HEK293 (cell line): ENCODE measurements at regions not wholly inside any gene's neighbourhood (a gene's known extent, or its start where the extent isn't known, plus 50 kb on each side); places are given as distances from the start of the nearest gene placed in this dataset.

ENCODE experiments used
- GLI2 ChIP-seq: fragments of 450-650 bp; formaldehyde crosslinking; IDR thresholded peaks from 2 replicates; pipeline ENCODE4; 2017; ENCODE audit warnings: missing biosample characterization, missing genetic modification characterization, low read depth, borderline replicate concordance
- HOXD13 ChIP-seq: sonication (generic); formaldehyde crosslinking; IDR thresholded peaks from 2 replicates; pipeline ENCODE4 v1.8.0; 2022; ENCODE audit warnings: missing genetic modification reagents, borderline replicate concordance
- KLF8 ChIP-seq: fragments of 450-650 bp; formaldehyde crosslinking; IDR thresholded peaks from 2 replicates; pipeline ENCODE4 v1.5.1; 2016; ENCODE audit warnings: missing biosample characterization, missing genetic modification characterization
- MZF1 ChIP-seq: fragments of 450-650 bp; formaldehyde crosslinking; IDR thresholded peaks from 2 replicates; pipeline ENCODE4 v1.5.1; 2017; ENCODE audit warnings: missing biosample characterization, missing genetic modification characterization, borderline replicate concordance
- OSR2 ChIP-seq: fragments of 450-650 bp; formaldehyde crosslinking; IDR thresholded peaks from 2 replicates; pipeline ENCODE4 v1.5.1; 2016; ENCODE audit warnings: missing biosample characterization, missing genetic modification characterization
- OVOL3 ChIP-seq: fragments of 450-650 bp; formaldehyde crosslinking; IDR thresholded peaks from 2 replicates; pipeline ENCODE4 v1.5.1; 2016; ENCODE audit warnings: missing biosample characterization, missing genetic modification characterization
- REPIN1 ChIP-seq: fragments of 450-650 bp; formaldehyde crosslinking; IDR thresholded peaks from 2 replicates; pipeline ENCODE4 v1.5.1; 2017; ENCODE audit warnings: missing biosample characterization, missing genetic modification characterization, low read depth
- SALL2 ChIP-seq: fragments of 450-650 bp; formaldehyde crosslinking; IDR thresholded peaks from 2 replicates; pipeline ENCODE4 v1.5.0; 2017; ENCODE audit warnings: missing biosample characterization, mild to moderate bottlenecking, missing genetic modification characterization, borderline replicate concordance
- SP2 ChIP-seq: fragments of 450-650 bp; formaldehyde crosslinking; IDR thresholded peaks from 2 replicates; pipeline ENCODE4 v1.5.1; 2016; ENCODE audit warnings: missing biosample characterization, missing genetic modification characterization
- ZBTB17 ChIP-seq: fragments of 450-650 bp; formaldehyde crosslinking; IDR thresholded peaks from 2 replicates; pipeline ENCODE4 v1.5.1; 2016; ENCODE audit warnings: missing biosample characterization, missing genetic modification characterization
- ZBTB48 ChIP-seq: fragments of 450-650 bp; formaldehyde crosslinking; IDR thresholded peaks from 2 replicates; pipeline ENCODE4 v1.5.1; 2016; ENCODE audit warnings: missing biosample characterization, missing genetic modification characterization
- ZBTB8A ChIP-seq: fragments of 450-650 bp; formaldehyde crosslinking; IDR thresholded peaks from 2 replicates; pipeline ENCODE4 v1.5.1; 2016; ENCODE audit warnings: missing biosample characterization, missing genetic modification characterization
- ZEB2 ChIP-seq: fragments of 450-650 bp; formaldehyde crosslinking; IDR thresholded peaks from 2 replicates; pipeline ENCODE4 v1.5.1; 2016; ENCODE audit warnings: missing biosample characterization, missing genetic modification characterization
- ZFP69B ChIP-seq: fragments of 450-650 bp; formaldehyde crosslinking; IDR thresholded peaks from 2 replicates; pipeline ENCODE4 v1.5.1; 2016; ENCODE audit warnings: missing biosample characterization, missing genetic modification characterization
- ZNF10 ChIP-seq: fragments of 450-650 bp; formaldehyde crosslinking; IDR thresholded peaks from 2 replicates; pipeline ENCODE4 v1.5.1; 2017; ENCODE audit warnings: missing biosample characterization, missing genetic modification characterization
- ZNF155 ChIP-seq: fragments of 450-650 bp; formaldehyde crosslinking; IDR thresholded peaks from 2 replicates; pipeline ENCODE4 v1.5.1; 2016; ENCODE audit warnings: missing biosample characterization, missing genetic modification characterization
- ZNF175 ChIP-seq: fragments of 450-650 bp; formaldehyde crosslinking; IDR thresholded peaks from 2 replicates; pipeline ENCODE4 v1.5.1; 2016; ENCODE audit warnings: missing biosample characterization, missing genetic modification characterization
- ZNF19 ChIP-seq: fragments of 450-650 bp; formaldehyde crosslinking; IDR thresholded peaks from 2 replicates; pipeline ENCODE4; 2016; ENCODE audit warnings: missing biosample characterization, missing genetic modification characterization, low read depth
- ZNF211 ChIP-seq: fragments of 450-650 bp; formaldehyde crosslinking; IDR thresholded peaks from 2 replicates; pipeline ENCODE4 v1.5.1; 2016; ENCODE audit warnings: low read depth, missing biosample characterization, missing genetic modification characterization
- ZNF221 ChIP-seq: fragments of 450-650 bp; formaldehyde crosslinking; IDR thresholded peaks from 2 replicates; pipeline ENCODE4 v1.5.1; 2017; ENCODE audit warnings: missing biosample characterization, missing genetic modification characterization, borderline replicate concordance
- ZNF23 ChIP-seq: fragments of 450-650 bp; formaldehyde crosslinking; IDR thresholded peaks from 2 replicates; pipeline ENCODE4 v1.5.1; 2016; ENCODE audit warnings: missing biosample characterization, missing genetic modification characterization, borderline replicate concordance
- ZNF266 ChIP-seq: fragments of 450-650 bp; formaldehyde crosslinking; IDR thresholded peaks from 2 replicates; pipeline ENCODE4 v1.5.1; 2016; ENCODE audit warnings: missing biosample characterization, missing genetic modification characterization, low read depth
- ZNF335 ChIP-seq: fragments of 450-650 bp; formaldehyde crosslinking; conservative IDR thresholded peaks from 2 replicates; pipeline ENCODE4 v1.5.1; 2016; ENCODE audit warnings: missing biosample characterization, missing genetic modification characterization
- ZNF341 ChIP-seq: fragments of 450-650 bp; formaldehyde crosslinking; IDR thresholded peaks from 2 replicates; pipeline ENCODE4; 2016; ENCODE audit warnings: low read depth, missing biosample characterization, missing genetic modification characterization
- ZNF501 ChIP-seq: fragments of 450-650 bp; formaldehyde crosslinking; IDR thresholded peaks from 2 replicates; pipeline ENCODE4 v1.5.1; 2016; ENCODE audit warnings: missing biosample characterization, missing genetic modification characterization
- ZNF558 ChIP-seq: fragments of 450-650 bp; formaldehyde crosslinking; IDR thresholded peaks from 2 replicates; pipeline ENCODE4 v1.5.1; 2016; ENCODE audit warnings: missing biosample characterization, missing genetic modification characterization
- ZNF654 ChIP-seq: fragments of 450-650 bp; formaldehyde crosslinking; IDR thresholded peaks from 2 replicates; pipeline ENCODE4 v1.5.1; 2016; ENCODE audit warnings: low read depth, missing biosample characterization, missing genetic modification characterization
- ZNF670 ChIP-seq: fragments of 450-650 bp; formaldehyde crosslinking; IDR thresholded peaks from 2 replicates; pipeline ENCODE4 v1.5.1; 2016; ENCODE audit warnings: missing biosample characterization, missing genetic modification characterization, low read depth
- ZNF701 ChIP-seq: fragments of 450-650 bp; formaldehyde crosslinking; IDR thresholded peaks from 2 replicates; pipeline ENCODE4 v1.5.1; 2016; ENCODE audit warnings: missing biosample characterization, missing genetic modification characterization
- ZNF707 ChIP-seq: fragments of 450-650 bp; formaldehyde crosslinking; IDR thresholded peaks from 2 replicates; pipeline ENCODE4 v1.5.1; 2016; ENCODE audit warnings: missing biosample characterization, missing genetic modification characterization
- TF ChIP-seq, protein P1 (sequence below): fragments of 450-650 bp; formaldehyde crosslinking; IDR thresholded peaks from 2 replicates; pipeline ENCODE4 v1.5.1; 2016; ENCODE audit warnings: missing biosample characterization, missing genetic modification characterization
- TF ChIP-seq, protein P2 (sequence below): fragments of 450-650 bp; formaldehyde crosslinking; IDR thresholded peaks from 2 replicates; pipeline ENCODE4 v1.5.1; 2016; ENCODE audit warnings: missing biosample characterization, missing genetic modification characterization
- TF ChIP-seq, protein P3 (sequence below): fragments of 450-650 bp; formaldehyde crosslinking; IDR thresholded peaks from 2 replicates; pipeline ENCODE4 v1.5.1; 2016; ENCODE audit warnings: missing biosample characterization, missing genetic modification characterization
- TF ChIP-seq, protein P4 (sequence below): fragments of 450-650 bp; formaldehyde crosslinking; IDR thresholded peaks from 2 replicates; pipeline ENCODE4 v1.5.1; 2017; ENCODE audit warnings: missing biosample characterization, missing genetic modification characterization

GRCh38 chr4:30882995-30883675, 163.0 kb downstream of the PCDH7 start (continued):
- TF ChIP-seq, protein P1, sequence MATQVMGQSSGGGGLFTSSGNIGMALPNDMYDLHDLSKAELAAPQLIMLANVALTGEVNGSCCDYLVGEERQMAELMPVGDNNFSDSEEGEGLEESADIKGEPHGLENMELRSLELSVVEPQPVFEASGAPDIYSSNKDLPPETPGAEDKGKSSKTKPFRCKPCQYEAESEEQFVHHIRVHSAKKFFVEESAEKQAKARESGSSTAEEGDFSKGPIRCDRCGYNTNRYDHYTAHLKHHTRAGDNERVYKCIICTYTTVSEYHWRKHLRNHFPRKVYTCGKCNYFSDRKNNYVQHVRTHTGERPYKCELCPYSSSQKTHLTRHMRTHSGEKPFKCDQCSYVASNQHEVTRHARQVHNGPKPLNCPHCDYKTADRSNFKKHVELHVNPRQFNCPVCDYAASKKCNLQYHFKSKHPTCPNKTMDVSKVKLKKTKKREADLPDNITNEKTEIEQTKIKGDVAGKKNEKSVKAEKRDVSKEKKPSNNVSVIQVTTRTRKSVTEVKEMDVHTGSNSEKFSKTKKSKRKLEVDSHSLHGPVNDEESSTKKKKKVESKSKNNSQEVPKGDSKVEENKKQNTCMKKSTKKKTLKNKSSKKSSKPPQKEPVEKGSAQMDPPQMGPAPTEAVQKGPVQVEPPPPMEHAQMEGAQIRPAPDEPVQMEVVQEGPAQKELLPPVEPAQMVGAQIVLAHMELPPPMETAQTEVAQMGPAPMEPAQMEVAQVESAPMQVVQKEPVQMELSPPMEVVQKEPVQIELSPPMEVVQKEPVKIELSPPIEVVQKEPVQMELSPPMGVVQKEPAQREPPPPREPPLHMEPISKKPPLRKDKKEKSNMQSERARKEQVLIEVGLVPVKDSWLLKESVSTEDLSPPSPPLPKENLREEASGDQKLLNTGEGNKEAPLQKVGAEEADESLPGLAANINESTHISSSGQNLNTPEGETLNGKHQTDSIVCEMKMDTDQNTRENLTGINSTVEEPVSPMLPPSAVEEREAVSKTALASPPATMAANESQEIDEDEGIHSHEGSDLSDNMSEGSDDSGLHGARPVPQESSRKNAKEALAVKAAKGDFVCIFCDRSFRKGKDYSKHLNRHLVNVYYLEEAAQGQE (tag by site-specific recombination): no peak
- no peak for TF ChIP-seq ZNF221 (tag by site-specific recombination)
- TF ChIP-seq ZNF266: no peak
- TF ChIP-seq ZNF341 (tag by site-specific recombination): no peak
- TF ChIP-seq MZF1 (tag by site-specific recombination): 0 out of 2 replicates have a peak, but pooled peaks have one; percentile 19
- no peak for TF ChIP-seq ZNF558 (tag by site-specific recombination)
- TF ChIP-seq OSR2 (tag by site-specific recombination): peak; percentile 49; the same call in 1 of the 2 replicates
- no peak for TF ChIP-seq KLF8 (tag by site-specific recombination)
- TF ChIP-seq ZBTB8A (tag by site-specific recombination): no peak
- TF ChIP-seq, protein P2, sequence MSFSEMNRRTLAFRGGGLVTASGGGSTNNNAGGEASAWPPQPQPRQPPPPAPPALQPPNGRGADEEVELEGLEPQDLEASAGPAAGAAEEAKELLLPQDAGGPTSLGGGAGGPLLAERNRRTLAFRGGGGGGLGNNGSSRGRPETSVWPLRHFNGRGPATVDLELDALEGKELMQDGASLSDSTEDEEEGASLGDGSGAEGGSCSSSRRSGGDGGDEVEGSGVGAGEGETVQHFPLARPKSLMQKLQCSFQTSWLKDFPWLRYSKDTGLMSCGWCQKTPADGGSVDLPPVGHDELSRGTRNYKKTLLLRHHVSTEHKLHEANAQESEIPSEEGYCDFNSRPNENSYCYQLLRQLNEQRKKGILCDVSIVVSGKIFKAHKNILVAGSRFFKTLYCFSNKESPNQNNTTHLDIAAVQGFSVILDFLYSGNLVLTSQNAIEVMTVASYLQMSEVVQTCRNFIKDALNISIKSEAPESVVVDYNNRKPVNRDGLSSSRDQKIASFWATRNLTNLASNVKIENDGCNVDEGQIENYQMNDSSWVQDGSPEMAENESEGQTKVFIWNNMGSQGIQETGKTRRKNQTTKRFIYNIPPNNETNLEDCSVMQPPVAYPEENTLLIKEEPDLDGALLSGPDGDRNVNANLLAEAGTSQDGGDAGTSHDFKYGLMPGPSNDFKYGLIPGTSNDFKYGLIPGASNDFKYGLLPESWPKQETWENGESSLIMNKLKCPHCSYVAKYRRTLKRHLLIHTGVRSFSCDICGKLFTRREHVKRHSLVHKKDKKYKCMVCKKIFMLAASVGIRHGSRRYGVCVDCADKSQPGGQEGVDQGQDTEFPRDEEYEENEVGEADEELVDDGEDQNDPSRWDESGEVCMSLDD (tag by site-specific recombination): no peak
- TF ChIP-seq GLI2 (tag by site-specific recombination): no peak
- no peak for TF ChIP-seq ZBTB48 (tag by site-specific recombination)
- no peak for TF ChIP-seq SALL2 (tag by site-specific recombination)
- TF ChIP-seq SP2: no peak
- no peak for TF ChIP-seq ZNF701 (tag by site-specific recombination)
- TF ChIP-seq HOXD13 (CRISPR knock-in tag): no peak
- no peak for TF ChIP-seq ZNF707 (tag by site-specific recombination)
- no peak for TF ChIP-seq REPIN1 (tag by site-specific recombination)
- no peak for TF ChIP-seq ZBTB17 (tag by site-specific recombination)
- no peak for TF ChIP-seq ZNF155
- no peak for TF ChIP-seq ZNF501
- no peak for TF ChIP-seq ZNF670 (tag by site-specific recombination)
- TF ChIP-seq ZNF175: no peak
- TF ChIP-seq, protein P3, sequence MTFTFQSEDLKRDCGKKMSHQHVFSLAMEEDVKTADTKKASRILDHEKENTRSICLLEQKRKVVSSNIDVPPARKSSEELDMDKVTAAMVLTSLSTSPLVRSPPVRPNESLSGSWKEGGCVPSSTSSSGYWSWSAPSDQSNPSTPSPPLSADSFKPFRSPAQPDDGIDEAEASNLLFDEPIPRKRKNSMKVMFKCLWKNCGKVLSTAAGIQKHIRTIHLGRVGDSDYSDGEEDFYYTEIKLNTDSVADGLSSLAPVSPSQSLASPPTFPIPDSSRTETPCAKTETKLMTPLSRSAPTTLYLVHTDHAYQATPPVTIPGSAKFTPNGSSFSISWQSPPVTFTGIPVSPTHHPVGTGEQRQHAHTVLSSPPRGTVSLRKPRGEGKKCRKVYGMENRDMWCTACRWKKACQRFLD (tag by site-specific recombination): no peak
- no peak for TF ChIP-seq ZNF335 (tag by site-specific recombination)
- no peak for TF ChIP-seq ZNF654 (tag by site-specific recombination)
- TF ChIP-seq ZNF19 (tag by site-specific recombination): no peak
- TF ChIP-seq, protein P4, sequence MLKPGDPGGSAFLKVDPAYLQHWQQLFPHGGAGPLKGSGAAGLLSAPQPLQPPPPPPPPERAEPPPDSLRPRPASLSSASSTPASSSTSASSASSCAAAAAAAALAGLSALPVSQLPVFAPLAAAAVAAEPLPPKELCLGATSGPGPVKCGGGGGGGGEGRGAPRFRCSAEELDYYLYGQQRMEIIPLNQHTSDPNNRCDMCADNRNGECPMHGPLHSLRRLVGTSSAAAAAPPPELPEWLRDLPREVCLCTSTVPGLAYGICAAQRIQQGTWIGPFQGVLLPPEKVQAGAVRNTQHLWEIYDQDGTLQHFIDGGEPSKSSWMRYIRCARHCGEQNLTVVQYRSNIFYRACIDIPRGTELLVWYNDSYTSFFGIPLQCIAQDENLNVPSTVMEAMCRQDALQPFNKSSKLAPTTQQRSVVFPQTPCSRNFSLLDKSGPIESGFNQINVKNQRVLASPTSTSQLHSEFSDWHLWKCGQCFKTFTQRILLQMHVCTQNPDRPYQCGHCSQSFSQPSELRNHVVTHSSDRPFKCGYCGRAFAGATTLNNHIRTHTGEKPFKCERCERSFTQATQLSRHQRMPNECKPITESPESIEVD (tag by site-specific recombination): peak; percentile 93
- TF ChIP-seq ZEB2 (tag by site-specific recombination): no peak
- TF ChIP-seq ZNF211 (tag by site-specific recombination): no peak
- TF ChIP-seq OVOL3 (tag by site-specific recombination): 0 out of 2 replicates have a peak, but pooled peaks have one; percentile 33
- no peak for TF ChIP-seq ZFP69B
- TF ChIP-seq ZNF23 (tag by site-specific recombination): no peak
- no peak for TF ChIP-seq ZNF10 (tag by site-specific recombination)
